ENCODE measurements at regions not wholly inside any gene's neighbourhood (a gene's known extent, or its start where the extent isn't known, plus 50 kb on each side); places are given as distances from the start of the nearest gene placed in this dataset.
"Not testable (repeated sequence)": the region's sequence is repeated elsewhere in the genome, so short reads cannot be mapped to it uniquely, and the experiment has no call there.

GRCh38 chr1:121586369-121587229, 401.8 kb downstream of the SRGAP2C start:
- Histone ChIP-seq H3K9me3 (no peaks in the 10 kb centered on the region), H3K27ac (no peak overlapping the region), H3K4me3 (no peak overlapping the region), H3K36me3 (no peaks in the 10 kb centered on the region), H3K27me3 (no peaks in the 10 kb centered on the region), H3K4me1 (no peaks in the 10 kb centered on the region)
- in situ Hi-C loops (cut with MboI; ENCODE audit: low sequenced_read_pairs in 4 of 4) (no loop called here), intact Hi-C loops (cut with DNase I; ENCODE audit: low total_unique reads) (no loop called here)
- DNase-seq (no peak), ATAC-seq (no peak)
- TF ChIP-seq, protein P1, sequence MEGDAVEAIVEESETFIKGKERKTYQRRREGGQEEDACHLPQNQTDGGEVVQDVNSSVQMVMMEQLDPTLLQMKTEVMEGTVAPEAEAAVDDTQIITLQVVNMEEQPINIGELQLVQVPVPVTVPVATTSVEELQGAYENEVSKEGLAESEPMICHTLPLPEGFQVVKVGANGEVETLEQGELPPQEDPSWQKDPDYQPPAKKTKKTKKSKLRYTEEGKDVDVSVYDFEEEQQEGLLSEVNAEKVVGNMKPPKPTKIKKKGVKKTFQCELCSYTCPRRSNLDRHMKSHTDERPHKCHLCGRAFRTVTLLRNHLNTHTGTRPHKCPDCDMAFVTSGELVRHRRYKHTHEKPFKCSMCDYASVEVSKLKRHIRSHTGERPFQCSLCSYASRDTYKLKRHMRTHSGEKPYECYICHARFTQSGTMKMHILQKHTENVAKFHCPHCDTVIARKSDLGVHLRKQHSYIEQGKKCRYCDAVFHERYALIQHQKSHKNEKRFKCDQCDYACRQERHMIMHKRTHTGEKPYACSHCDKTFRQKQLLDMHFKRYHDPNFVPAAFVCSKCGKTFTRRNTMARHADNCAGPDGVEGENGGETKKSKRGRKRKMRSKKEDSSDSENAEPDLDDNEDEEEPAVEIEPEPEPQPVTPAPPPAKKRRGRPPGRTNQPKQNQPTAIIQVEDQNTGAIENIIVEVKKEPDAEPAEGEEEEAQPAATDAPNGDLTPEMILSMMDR (IDR thresholded peaks at IDR 0.05 in 4 of 5, conservative IDR thresholded peaks at IDR 0.05 in 1 of 5) = no peak
- TF ChIP-seq POLR2A (IDR thresholded peaks at IDR 0.05) = no peak

DNA sequence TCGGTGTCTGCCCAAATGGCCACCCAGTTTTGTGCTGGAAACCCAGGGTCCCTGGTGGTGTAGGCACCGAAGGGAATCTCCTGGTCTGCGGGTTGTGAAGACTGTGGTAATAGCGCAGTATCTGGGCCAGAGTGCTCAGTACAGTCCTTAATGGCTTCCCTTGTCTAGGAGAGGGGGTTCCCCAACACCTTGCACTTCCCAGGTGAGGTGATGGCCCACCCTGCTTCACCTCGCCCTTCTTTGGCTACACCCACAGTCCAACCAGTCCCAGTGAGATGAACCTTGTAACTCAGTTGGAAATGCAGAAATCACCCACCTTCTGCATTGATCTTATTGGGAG, 402.4 kb downstream of the SRGAP2C start:
- intact Hi-C loops (cut with DNase I; ENCODE audit: low total_unique reads) (no loop called here), in situ Hi-C loops (cut with MboI; ENCODE audit: low sequenced_read_pairs in 4 of 4) (no loop called here)
- ATAC-seq = no peak
- H3K36me3 ChIP-seq = no peaks in the 10 kb centered on the region
- TF ChIP-seq POLR2A (IDR thresholded peaks at IDR 0.05) = no peak
- TF ChIP-seq, protein P1 (IDR thresholded peaks at IDR 0.05 in 4 of 5, conservative IDR thresholded peaks at IDR 0.05 in 1 of 5) = no peak
- H3K9me3 ChIP-seq = no peaks in the 10 kb centered on the region
- no peaks in the 10 kb centered on the region for H3K27me3 ChIP-seq
- no peak overlapping the region for H3K27ac ChIP-seq
- H3K4me3 ChIP-seq = no peak overlapping the region
- DNase-seq = no peak
- H3K4me1 ChIP-seq = no peaks in the 10 kb centered on the region

DNA sequence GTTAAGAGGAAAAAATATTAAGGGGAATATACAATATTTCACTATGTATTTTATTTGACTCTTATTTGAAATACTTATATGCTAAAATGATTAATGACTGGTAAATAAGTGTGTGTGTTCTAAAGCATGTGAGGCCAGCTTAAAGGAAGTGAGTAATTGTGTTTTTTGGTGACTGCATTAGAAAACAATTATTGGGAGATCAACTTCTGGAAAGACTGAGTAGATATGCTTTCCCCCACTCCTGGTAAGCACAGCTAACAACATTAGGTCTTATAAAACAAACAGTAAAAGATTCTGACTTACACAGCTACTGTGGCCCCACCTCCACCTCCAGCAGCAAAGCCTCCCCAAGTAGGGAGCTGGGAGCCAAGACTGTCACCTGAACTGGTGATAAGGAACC, 403.0 kb downstream of the SRGAP2C start:
- no peak for TF ChIP-seq POLR2A (IDR thresholded peaks at IDR 0.05)
- DNase-seq = no peak
- Histone ChIP-seq H3K27me3 (no peaks in the 10 kb centered on the region), H3K9me3 (no peaks in the 10 kb centered on the region), H3K4me1 (no peaks in the 10 kb centered on the region), H3K27ac (no peak overlapping the region), H3K36me3 (no peaks in the 10 kb centered on the region), H3K4me3 (no peak overlapping the region)
- ATAC-seq = no peak
- in situ Hi-C loops (cut with MboI; ENCODE audit: low sequenced_read_pairs in 4 of 4) (no loop called here), intact Hi-C loops (cut with DNase I; ENCODE audit: low total_unique reads) (no loop called here)

DNA sequence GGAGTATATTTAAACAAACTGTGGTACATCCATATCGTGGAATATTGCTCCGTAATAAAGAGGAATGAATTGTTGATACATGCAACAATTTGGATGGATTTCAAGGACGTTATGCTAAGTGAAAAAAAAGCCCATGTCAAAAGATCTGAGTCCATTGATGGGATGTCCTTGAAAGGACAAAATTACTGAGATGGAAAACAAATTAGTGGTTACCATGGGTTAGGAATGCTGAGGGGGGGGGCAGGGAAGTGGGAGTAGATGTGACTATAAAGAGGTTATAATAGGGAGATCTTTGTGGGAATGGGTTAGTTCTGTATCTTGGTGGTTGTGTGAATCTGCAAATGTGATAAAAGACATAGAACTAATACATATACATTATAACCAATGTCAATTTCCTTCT, 409.3 kb downstream of the SRGAP2C start:
- Histone ChIP-seq H3K27ac (no peak overlapping the region), H3K4me3 (no peak overlapping the region), H3K9me3 (no peaks in the 10 kb centered on the region), H3K36me3 (no peaks in the 10 kb centered on the region), H3K27me3 (no peaks in the 10 kb centered on the region), H3K4me1 (no peaks in the 10 kb centered on the region)
- intact Hi-C loops (cut with DNase I; ENCODE audit: low total_unique reads) (no loop called here), in situ Hi-C loops (cut with MboI; ENCODE audit: low sequenced_read_pairs in 4 of 4) (no loop called here)
- TF ChIP-seq, protein P1 (IDR thresholded peaks at IDR 0.05 in 4 of 5, conservative IDR thresholded peaks at IDR 0.05 in 1 of 5) = no peak
- no peak for TF ChIP-seq POLR2A (IDR thresholded peaks at IDR 0.05)
- DNase-seq (no peak), ATAC-seq (no peak)

DNA sequence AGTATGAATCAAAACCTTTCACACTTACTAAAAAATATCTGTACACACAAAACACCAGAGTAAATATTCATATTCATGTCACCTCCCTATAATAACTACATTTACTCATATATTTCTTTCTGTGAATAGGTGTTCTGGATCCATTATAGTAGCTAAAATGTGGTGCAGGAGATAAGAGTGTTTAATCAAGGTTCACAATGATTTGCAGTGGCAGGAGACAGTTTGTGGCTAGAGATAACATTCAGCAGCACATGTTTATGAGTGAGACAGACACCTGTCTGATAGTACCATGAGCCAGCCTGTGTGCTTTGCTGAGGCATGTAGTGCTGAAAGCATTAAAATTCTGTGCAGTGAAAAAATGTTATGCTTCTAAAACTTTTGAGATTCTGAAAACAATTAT, 410.3 kb downstream of the SRGAP2C start:
- H3K36me3 ChIP-seq = no peaks in the 10 kb centered on the region
- intact Hi-C loops (cut with DNase I; ENCODE audit: low total_unique reads) (no loop called here), in situ Hi-C loops (cut with MboI; ENCODE audit: low sequenced_read_pairs in 4 of 4) (no loop called here)
- DNase-seq = no peak
- H3K4me1 ChIP-seq = no peaks in the 10 kb centered on the region
- no peaks in the 10 kb centered on the region for H3K9me3 ChIP-seq
- H3K4me3 ChIP-seq = no peak overlapping the region
- H3K27me3 ChIP-seq = no peaks in the 10 kb centered on the region
- H3K27ac ChIP-seq = no peak overlapping the region
- no peak for ATAC-seq
- TF ChIP-seq, protein P1 (IDR thresholded peaks at IDR 0.05 in 4 of 5, conservative IDR thresholded peaks at IDR 0.05 in 1 of 5) = no peak
- no peak for TF ChIP-seq POLR2A (IDR thresholded peaks at IDR 0.05)

DNA sequence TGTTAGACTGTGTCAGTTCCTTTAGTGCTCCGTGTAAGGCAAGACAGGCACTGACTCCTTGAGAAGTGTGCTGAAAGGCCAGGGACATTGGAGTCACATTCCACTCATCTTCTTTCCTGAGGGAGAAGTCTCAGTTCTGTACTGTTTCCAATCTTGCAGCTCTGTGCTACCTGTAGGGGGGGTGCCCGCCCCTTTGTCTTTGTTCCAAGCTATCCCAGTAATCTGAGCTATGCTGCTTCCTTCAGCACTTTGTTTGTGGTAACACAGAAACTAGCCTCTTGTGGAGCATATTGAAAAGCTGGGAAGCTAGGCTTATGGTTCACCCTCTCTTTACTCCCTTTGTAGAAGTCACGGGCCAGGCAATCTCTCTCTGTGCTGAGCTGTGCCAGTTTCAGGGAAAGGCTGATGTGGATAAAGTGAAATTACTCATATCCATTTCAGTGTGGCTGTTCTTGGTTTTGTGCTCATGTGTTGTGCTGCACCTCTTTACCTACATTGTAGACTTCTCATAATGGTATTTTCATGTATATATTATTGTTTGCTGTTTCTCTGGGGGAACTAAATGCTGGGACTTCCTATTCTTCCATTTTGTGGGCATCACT, 420.2 kb downstream of the SRGAP2C start:
- H3K36me3 ChIP-seq; ATAC-seq; H3K27me3 ChIP-seq; intact Hi-C loops (cut with DNase I; ENCODE audit: low total_unique reads); H3K4me1 ChIP-seq; H3K27ac ChIP-seq; H3K9me3 ChIP-seq; DNase-seq; in situ Hi-C loops (cut with MboI; ENCODE audit: low sequenced_read_pairs in 4 of 4); H3K4me3 ChIP-seq: not testable (repeated sequence)

DNA sequence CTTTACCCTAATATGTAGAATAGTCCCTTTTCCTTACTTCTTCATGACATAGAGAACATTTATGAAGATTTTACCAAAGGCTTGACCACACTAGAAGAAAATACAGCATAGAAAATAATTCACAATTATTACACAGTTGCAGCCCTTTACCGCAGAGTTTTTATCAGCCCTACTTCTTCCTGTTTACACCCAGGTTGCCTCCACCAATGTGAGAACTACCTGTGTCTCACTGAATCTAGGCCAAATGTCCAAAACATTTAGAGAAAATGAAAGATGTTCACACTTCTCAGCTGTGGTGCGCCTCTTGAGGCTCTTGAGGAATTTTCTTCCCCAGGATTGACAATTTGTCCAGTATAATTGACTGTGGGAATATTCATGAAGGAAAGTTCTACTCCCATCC, 422.7 kb downstream of the SRGAP2C start:
- in situ Hi-C loops (cut with MboI; ENCODE audit: low sequenced_read_pairs in 4 of 4); H3K4me1 ChIP-seq; intact Hi-C loops (cut with DNase I; ENCODE audit: low total_unique reads): not testable (repeated sequence)

More for the DNA sequence above, 422.7 kb downstream of the SRGAP2C start:
- not testable (repeated sequence) for H3K36me3 ChIP-seq, ATAC-seq, H3K4me3 ChIP-seq, DNase-seq, H3K9me3 ChIP-seq, H3K27me3 ChIP-seq, H3K27ac ChIP-seq
